A549 (cell line): ENCODE measurements at regions not wholly inside any gene's neighbourhood (a gene's known extent, or its start where the extent isn't known, plus 50 kb on each side); places are given as distances from the start of the nearest gene placed in this dataset.
"Not testable (repeated sequence)": the region's sequence is repeated elsewhere in the genome, so short reads cannot be mapped to it uniquely, and the experiment has no call there.

Source experiments
- ATAC-seq, 2 experiments: fragments of 200-7000 bp in 1 of 2; fragments of >200 bp in 1 of 2; cut with Nextera tagmentation in 1 of 2; cut with Tn5 transposase in 1 of 2; 3 replicates each; pipeline versions ENCODE4 v1.8.0 to v1.9.1; 2018 to 2020; ENCODE audit warnings: mild to moderate bottlenecking in 1 of 2, moderate library complexity in 1 of 2
- CTCF ChIA-PET: fragments of 300-600 bp; sonication (Branson Sonifier 250); formaldehyde crosslinking; extraction: SDS; loops from one replicate; lab custom pipeline; 2021; ENCODE audit warnings: antibody characterized with exemption, inconsistent platforms; lab: Yijun Ruan, JAX
- POLR2A ChIA-PET: fragments of 350-600 bp; formaldehyde crosslinking; extraction: SDS; loops from one replicate; lab custom pipeline; 2021; ENCODE audit warnings: antibody characterized with exemption, inconsistent platforms; lab: Yijun Ruan, JAX
- DNase-seq, 2 experiments: peaks; one replicate each; pipeline versions ENCODE4 v3.0.0 to v3.0.0-alpha.2; 2011 to 2016; ENCODE audit warnings: low read depth in 1 of 2, low spot score in 1 of 2
- FAIRE-seq: peaks from 2 replicates; lab custom pipeline; 2011; peaks lifted over from hg19 to GRCh38; lab: Jason Lieb, UNC
- H3K27ac ChIP-seq, 2 experiments: fragments of >200 bp; sonication (Bioruptor Twin); formaldehyde crosslinking; 3 replicates each; pipeline ENCODE4 v1.5.1; 2016 to 2017
- H3K4me1 ChIP-seq: fragments of >200 bp; sonication (Bioruptor Twin); formaldehyde crosslinking; 3 replicates; pipeline ENCODE4 v1.6.1; 2016
- H3K4me2 ChIP-seq: fragments of >200 bp; sonication (Bioruptor Twin); formaldehyde crosslinking; 3 replicates; pipeline ENCODE4 v1.6.1; 2016
- H3K4me3 ChIP-seq: fragments of >200 bp; sonication (Bioruptor Twin); formaldehyde crosslinking; 3 replicates; pipeline ENCODE4 v1.5.1; 2016
- H3K9me3 ChIP-seq: fragments of >200 bp; sonication (Bioruptor Twin); formaldehyde crosslinking; 3 replicates; pipeline ENCODE4 v1.6.1; 2016
- CBX2 ChIP-seq: fragments of 200-600 bp; sonication (generic); IDR thresholded peaks from 2 replicates; pipeline ENCODE4 v1.6.1; 2016; ENCODE audit warnings: low read depth, mild to moderate bottlenecking, borderline replicate concordance
- CEBPB ChIP-seq, 2 experiments: fragments of >200 bp in 1 of 2; sonication (Bioruptor Twin) in 1 of 2; formaldehyde crosslinking in 1 of 2; IDR thresholded peaks; 2 replicates each; pipeline ENCODE4 v1.6.1; 2012 to 2016
- CHD2 ChIP-seq: fragments of 150-350 bp; IDR thresholded peaks from 2 replicates; pipeline ENCODE4 v1.6.1; 2014; ENCODE audit warnings: low read length; ENCODE audit not compliant: partially characterized antibody
- CHD4 ChIP-seq: fragments of 200-600 bp; sonication (generic); IDR thresholded peaks from 2 replicates; pipeline ENCODE4 v1.6.1; 2016; ENCODE audit warnings: antibody characterized with exemption, mild to moderate bottlenecking, borderline replicate concordance
- FOSL2 ChIP-seq, 2 experiments: fragments of 450-650 bp in 1 of 2; fragments of >200 bp in 1 of 2; sonication (Bioruptor Twin) in 1 of 2; formaldehyde crosslinking; IDR thresholded peaks; 2 replicates each; pipeline versions ENCODE4 v1.5.0 to v1.6.1; 2016 to 2020; ENCODE audit warnings: mild to moderate bottlenecking in 1 of 2, moderate library complexity in 1 of 2
- HDAC2 ChIP-seq: fragments of 200-600 bp; sonication (generic); IDR thresholded peaks from 2 replicates; pipeline ENCODE4 v1.6.1; 2016
- HMGXB4 ChIP-seq: fragments of 250-450 bp; sonication (Bioruptor Pico); IDR thresholded peaks from 2 replicates; pipeline ENCODE4 v1.5.0; 2021; ENCODE audit warnings: mild to moderate bottlenecking, moderate library complexity, borderline replicate concordance
- HOXA7 ChIP-seq: fragments of 250-450 bp; sonication (Bioruptor Pico); IDR thresholded peaks from 2 replicates; pipeline ENCODE4 v1.5.0; 2020; ENCODE audit warnings: mild to moderate bottlenecking, moderate library complexity
- MAFK ChIP-seq: fragments of 450-650 bp; IDR thresholded peaks from 2 replicates; pipeline ENCODE4 v1.6.1; 2014; ENCODE audit not compliant: partially characterized antibody
- MYC ChIP-seq: IDR thresholded peaks from 2 replicates; pipeline ENCODE4 v1.6.1; 2012; ENCODE audit warnings: mild to moderate bottlenecking, inconsistent platforms, low read length, improper control_type of control experiment, borderline replicate concordance
- NFE2L2 ChIP-seq: fragments of 150-350 bp; conservative IDR thresholded peaks from 2 replicates; pipeline ENCODE4 v1.6.1; 2014; ENCODE audit warnings: low read length
- NPAS2 ChIP-seq: fragments of 250-450 bp; sonication (Bioruptor Pico); IDR thresholded peaks from 2 replicates; pipeline ENCODE4 v1.8.0; 2022; ENCODE audit warnings: mild to moderate bottlenecking, moderate library complexity, borderline replicate concordance
- RAD21 ChIP-seq, 2 experiments: fragments of >200 bp in 1 of 2; sonication (Bioruptor Twin) in 1 of 2; formaldehyde crosslinking in 1 of 2; IDR thresholded peaks in 1 of 2; conservative IDR thresholded peaks in 1 of 2; 2 replicates in 1 of 2; 3 replicates in 1 of 2; pipeline ENCODE4 v1.6.1; 2012 to 2018; ENCODE audit warnings: inconsistent platforms in 1 of 2
- RCOR1 ChIP-seq: fragments of 150-350 bp; IDR thresholded peaks from 2 replicates; pipeline ENCODE4 v1.6.1; 2014; ENCODE audit warnings: antibody characterized with exemption, low read length, low read depth
- RFX5 ChIP-seq: fragments of 450-650 bp; IDR thresholded peaks from 2 replicates; pipeline ENCODE4 v1.7.1; 2014; ENCODE audit warnings: antibody characterized with exemption, mild to moderate bottlenecking, moderate library complexity
- RNF2 ChIP-seq: fragments of 200-600 bp; sonication (generic); IDR thresholded peaks from 2 replicates; pipeline ENCODE4 v1.6.1; 2016; ENCODE audit warnings: low read depth, mild to moderate bottlenecking, antibody characterized with exemption, moderate library complexity, borderline replicate concordance
- SMC3 ChIP-seq: fragments of >200 bp; sonication (Bioruptor Twin); formaldehyde crosslinking; IDR thresholded peaks from 3 replicates; pipeline ENCODE4 v1.6.1; 2018; ENCODE audit warnings: inconsistent platforms
- SREBF2 ChIP-seq: fragments of 450-650 bp; IDR thresholded peaks from 2 replicates; pipeline ENCODE4 v1.6.1; 2014; ENCODE audit warnings: mild to moderate bottlenecking, moderate library complexity
- TP53 ChIP-seq: fragments of 250-450 bp; sonication (Bioruptor Pico); IDR thresholded peaks from 2 replicates; pipeline ENCODE4 v1.5.0; 2021; ENCODE audit warnings: mild to moderate bottlenecking, moderate library complexity
- ZC3H11A ChIP-seq: fragments of 450-650 bp; IDR thresholded peaks from 2 replicates; pipeline ENCODE4 v1.6.1; 2014; ENCODE audit warnings: antibody characterized with exemption, mild to moderate bottlenecking
- ZFP36 ChIP-seq: fragments of 450-650 bp; IDR thresholded peaks from 2 replicates; pipeline ENCODE4 v1.6.1; 2014; ENCODE audit warnings: borderline replicate concordance; ENCODE audit not compliant: partially characterized antibody
- ZNF302 ChIP-seq: fragments of 250-450 bp; sonication (Bioruptor Pico); IDR thresholded peaks from 2 replicates; pipeline ENCODE4 v1.9.0; 2021; ENCODE audit warnings: inconsistent platforms, mild to moderate bottlenecking, moderate library complexity
- WGBS: methylation state at CpG from one replicate; pipeline ENCODE4 v1.1.6; 2017; ENCODE audit errors: missing lambda C conversion rate; 5-methylcytosine and 5-hydroxymethylcytosine counted together
- TF ChIP-seq, protein P1 (sequence below): IDR thresholded peaks from 2 replicates; pipeline ENCODE4 v1.6.1; 2012; ENCODE audit warnings: low read depth, borderline replicate concordance
- TF ChIP-seq, protein P2 (sequence below): fragments of 200-600 bp; sonication (generic); IDR thresholded peaks from 2 replicates; pipeline ENCODE4 v1.6.1; 2016; ENCODE audit warnings: antibody characterized with exemption, mild to moderate bottlenecking, moderate library complexity

- TF ChIP-seq RAD21 (conservative IDR thresholded peaks at IDR 0.05 in 1 of 2, IDR thresholded peaks at IDR 0.05 in 1 of 2): no peak; a peak in 1 of 5 replicates
- TF ChIP-seq SREBF2: no peak
- TF ChIP-seq TP53 (CRISPR knock-in tag): no peak
- TF ChIP-seq CHD2: no peak
- no peak for TF ChIP-seq RNF2
- TF ChIP-seq RFX5: no peak
- no peak for TF ChIP-seq SMC3
- TF ChIP-seq RCOR1: no peak
- TF ChIP-seq, protein P1, sequence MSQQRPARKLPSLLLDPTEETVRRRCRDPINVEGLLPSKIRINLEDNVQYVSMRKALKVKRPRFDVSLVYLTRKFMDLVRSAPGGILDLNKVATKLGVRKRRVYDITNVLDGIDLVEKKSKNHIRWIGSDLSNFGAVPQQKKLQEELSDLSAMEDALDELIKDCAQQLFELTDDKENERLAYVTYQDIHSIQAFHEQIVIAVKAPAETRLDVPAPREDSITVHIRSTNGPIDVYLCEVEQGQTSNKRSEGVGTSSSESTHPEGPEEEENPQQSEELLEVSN: no peak
- no peak for TF ChIP-seq HDAC2
- TF ChIP-seq, protein P2, sequence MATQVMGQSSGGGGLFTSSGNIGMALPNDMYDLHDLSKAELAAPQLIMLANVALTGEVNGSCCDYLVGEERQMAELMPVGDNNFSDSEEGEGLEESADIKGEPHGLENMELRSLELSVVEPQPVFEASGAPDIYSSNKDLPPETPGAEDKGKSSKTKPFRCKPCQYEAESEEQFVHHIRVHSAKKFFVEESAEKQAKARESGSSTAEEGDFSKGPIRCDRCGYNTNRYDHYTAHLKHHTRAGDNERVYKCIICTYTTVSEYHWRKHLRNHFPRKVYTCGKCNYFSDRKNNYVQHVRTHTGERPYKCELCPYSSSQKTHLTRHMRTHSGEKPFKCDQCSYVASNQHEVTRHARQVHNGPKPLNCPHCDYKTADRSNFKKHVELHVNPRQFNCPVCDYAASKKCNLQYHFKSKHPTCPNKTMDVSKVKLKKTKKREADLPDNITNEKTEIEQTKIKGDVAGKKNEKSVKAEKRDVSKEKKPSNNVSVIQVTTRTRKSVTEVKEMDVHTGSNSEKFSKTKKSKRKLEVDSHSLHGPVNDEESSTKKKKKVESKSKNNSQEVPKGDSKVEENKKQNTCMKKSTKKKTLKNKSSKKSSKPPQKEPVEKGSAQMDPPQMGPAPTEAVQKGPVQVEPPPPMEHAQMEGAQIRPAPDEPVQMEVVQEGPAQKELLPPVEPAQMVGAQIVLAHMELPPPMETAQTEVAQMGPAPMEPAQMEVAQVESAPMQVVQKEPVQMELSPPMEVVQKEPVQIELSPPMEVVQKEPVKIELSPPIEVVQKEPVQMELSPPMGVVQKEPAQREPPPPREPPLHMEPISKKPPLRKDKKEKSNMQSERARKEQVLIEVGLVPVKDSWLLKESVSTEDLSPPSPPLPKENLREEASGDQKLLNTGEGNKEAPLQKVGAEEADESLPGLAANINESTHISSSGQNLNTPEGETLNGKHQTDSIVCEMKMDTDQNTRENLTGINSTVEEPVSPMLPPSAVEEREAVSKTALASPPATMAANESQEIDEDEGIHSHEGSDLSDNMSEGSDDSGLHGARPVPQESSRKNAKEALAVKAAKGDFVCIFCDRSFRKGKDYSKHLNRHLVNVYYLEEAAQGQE: no peak
- no peak for TF ChIP-seq ZNF302 (CRISPR knock-in tag)
- TF ChIP-seq CHD4: no peak
- no peak for TF ChIP-seq HOXA7 (CRISPR knock-in tag)
- peak in 1 of 2 experiments; percentile 79; a peak in 1 of 4 replicates for TF ChIP-seq CEBPB (IDR thresholded peaks at IDR 0.05)
- peak; percentile 32; the same call in 1 of the 2 replicates for TF ChIP-seq NFE2L2
- no peak for TF ChIP-seq CBX2
- TF ChIP-seq HMGXB4: no peak
- 0 out of 2 replicates have a peak, but pooled peaks have one; percentile 9 for TF ChIP-seq FOSL2 (IDR thresholded peaks at IDR 0.05)
- no peak for TF ChIP-seq FOSL2 (CRISPR knock-in tag; IDR thresholded peaks at IDR 0.05)
- TF ChIP-seq ZFP36: no peak
- peak; percentile 79 for TF ChIP-seq MAFK
- TF ChIP-seq NPAS2 (CRISPR knock-in tag): no peak
- no peak for TF ChIP-seq ZC3H11A
- TF ChIP-seq MYC: no peak
Measured at GRCh38 chr4:158121161-158121579, 51.7 kb downstream of the GASK1B start (continued).

- Histone ChIP-seq H3K4me1 (peaks cover 18% of the 10 kb centered on the region; the same call in 2 of the 3 replicates), H3K4me2 (peak overlapping the region; percentile 59), H3K27ac (peak overlapping the region; percentile 57 to 67)
- not testable (repeated sequence) for H3K9me3 ChIP-seq, DNase-seq, H3K4me3 ChIP-seq, FAIRE-seq
- ATAC-seq: peak in 1 of 2 experiments; percentile 73; a peak in 2 of 6 replicates
- WGBS: 58% methylated on average over 6 of the region's 6 CpGs
- ChIA-PET CTCF (interaction anchor here (1.1 kb wide), 1 partner anchor 51 kb away, joined by 6 read pairs; no protein-coding TSS in a partner anchor), POLR2A (interaction anchor here (0.8 to 1.3 kb wide), 2 partner anchors 26 to 104 kb away, joined by 3 to 6 read pairs; no protein-coding TSS in a partner anchor)
Measured at GRCh38 chr4:158120645-158121151, 52.1 kb downstream of the GASK1B start.
